HepG2 (cell line): ENCODE measurements at regions not wholly inside any gene's neighbourhood (a gene's known extent, or its start where the extent isn't known, plus 50 kb on each side); places are given as distances from the start of the nearest gene placed in this dataset.
A peak's percentile ranks its signal among the peaks of the same experiment; 100 is the strongest.

Experiments
- ATAC-seq: fragments of 200-7000 bp; cut with Tn5 transposase; 3 replicates; pipeline ENCODE4 v1.9.1; 2020; ENCODE audit warnings: mild to moderate bottlenecking, moderate library complexity
- BruUV-seq: library from RNA; stranded (reverse); fragments of 400-500 nt; replicated peaks from 2 replicates; lab custom pipeline; 2021; lab: Mats Ljungman, UMichigan
- CTCF ChIA-PET: fragments of 300-600 bp; formaldehyde crosslinking; extraction: SDS; loops from one replicate; lab custom pipeline; 2021; ENCODE audit warnings: low total read pairs, inconsistent platforms, low intra/inter-chr PET ratio; lab: Yijun Ruan, JAX
- POLR2A ChIA-PET: fragments of 350-600 bp; sonication (Branson Sonifier 250); formaldehyde crosslinking; loops from one replicate; lab custom pipeline; 2020; ENCODE audit warnings: antibody characterized with exemption, inconsistent platforms; lab: Yijun Ruan, JAX
- DNase-seq: peaks from one replicate; pipeline ENCODE4 v3.0.0-alpha.2; 2015; ENCODE audit warnings: low spot score
- FAIRE-seq: peaks from 3 replicates; lab custom pipeline; 2011; peaks lifted over from hg19 to GRCh38; lab: Jason Lieb, UNC
- H2AFZ ChIP-seq: one replicate; pipeline ENCODE4 v1.6.1; 2011; ENCODE audit warnings: low read length, inconsistent platforms
- H3K27ac ChIP-seq: fragments of 300-600 bp; 3 replicates; pipeline ENCODE4 v1.8.0; 2011; ENCODE audit warnings: mixed run types, mild to moderate bottlenecking, mixed read lengths, low read length, inconsistent platforms; ENCODE audit not compliant: insufficient read depth; ENCODE audit errors: extremely low read length
- H3K27me3 ChIP-seq, 2 experiments: fragments of 200-600 bp in 1 of 2; 2 replicates in 1 of 2; 3 replicates in 1 of 2; pipeline versions ENCODE4 v1.6.0 to v1.8.0; 2011; ENCODE audit warnings: low read length in 2 of 2, mild to moderate bottlenecking in 2 of 2, moderate library complexity in 2 of 2, inconsistent platforms in 1 of 2; ENCODE audit not compliant: insufficient read depth in 2 of 2, control insufficient read depth in 1 of 2
- H3K36me3 ChIP-seq, 2 experiments: fragments of 200-600 bp in 1 of 2; replicated peaks in 1 of 2; 2 replicates in 1 of 2; 3 replicates in 1 of 2; pipeline versions ENCODE4 v1.5.1 to v1.8.0; 2011; ENCODE audit warnings: low read length in 2 of 2, inconsistent platforms in 1 of 2; ENCODE audit not compliant: insufficient read depth in 2 of 2, control insufficient read depth in 1 of 2
- H3K4me1 ChIP-seq: 2 replicates; pipeline ENCODE4 v1.5.1; 2012; ENCODE audit warnings: low read length, inconsistent platforms; ENCODE audit not compliant: insufficient read depth
- H3K4me2 ChIP-seq: 2 replicates; pipeline ENCODE4 v1.6.0; 2011; ENCODE audit warnings: low read depth, low read length, inconsistent platforms
- H3K4me3 ChIP-seq, 3 experiments: fragments of 200-600 bp in 1 of 3; sonication (generic), shearing (Covaris generic) in 1 of 3; replicated peaks in 1 of 3; 2 replicates each; pipeline ENCODE4 v1.5.1; 2011 to 2016; ENCODE audit warnings: low read length in 3 of 3, inconsistent platforms in 2 of 3, low read depth in 2 of 3, mild to moderate bottlenecking in 2 of 3, control low read depth in 1 of 3, mixed read lengths in 1 of 3; ENCODE audit not compliant: insufficient read depth in 1 of 3
- H3K79me2 ChIP-seq: one replicate; pipeline ENCODE4 v1.6.1; 2011; ENCODE audit warnings: low read length, inconsistent platforms; ENCODE audit not compliant: insufficient read depth
- H3K9ac ChIP-seq: 2 replicates; pipeline ENCODE4 v1.6.0; 2011; ENCODE audit warnings: mild to moderate bottlenecking, low read depth, low read length, inconsistent platforms; ENCODE audit not compliant: insufficient read depth
- H3K9me3 ChIP-seq: 2 replicates; pipeline ENCODE4 v1.5.1; 2012; ENCODE audit warnings: mild to moderate bottlenecking, low read length
- H4K20me1 ChIP-seq: 2 replicates; pipeline ENCODE4 v1.6.0; 2011; ENCODE audit warnings: inconsistent platforms, mild to moderate bottlenecking, low read length, moderate library complexity; ENCODE audit not compliant: insufficient read depth
- ESRRA ChIP-seq: sonication (generic); formaldehyde crosslinking; IDR thresholded peaks from 2 replicates; pipeline ENCODE4 v1.5.1; 2020; ENCODE audit warnings: mild to moderate bottlenecking, low read depth, missing genetic modification reagents
- IRF2 ChIP-seq: IDR thresholded peaks from 2 replicates; pipeline ENCODE4 v1.6.1; 2018; ENCODE audit warnings: missing genetic modification reagents, missing compliant biosample characterization
- NCOA2 ChIP-seq: sonication (generic); formaldehyde crosslinking; IDR thresholded peaks from 2 replicates; pipeline ENCODE4 v1.8.0; 2022; ENCODE audit warnings: inconsistent platforms
- NFKB2 ChIP-seq: sonication (generic); formaldehyde crosslinking; IDR thresholded peaks from 2 replicates; pipeline ENCODE4 v1.4.0; 2020; ENCODE audit warnings: missing genetic modification reagents, borderline replicate concordance
- NR2F6 ChIP-seq, 2 experiments: IDR thresholded peaks; 2 replicates each; pipeline ENCODE4 v1.6.1; 2016; ENCODE audit warnings: antibody characterized with exemption in 1 of 2, mild to moderate bottlenecking in 1 of 2
- PAX8 ChIP-seq: sonication (generic); formaldehyde crosslinking; IDR thresholded peaks from 2 replicates; pipeline ENCODE4 v1.8.0; 2022; ENCODE audit warnings: mild to moderate bottlenecking, missing genetic modification reagents, borderline replicate concordance
- PHB2 ChIP-seq: fragments of 450-650 bp; IDR thresholded peaks from 2 replicates; pipeline ENCODE4 v1.6.1; 2018; ENCODE audit not compliant: partially characterized antibody
- SALL1 ChIP-seq: sonication (generic); formaldehyde crosslinking; IDR thresholded peaks from 2 replicates; pipeline ENCODE4 v1.8.0; 2022; ENCODE audit warnings: mild to moderate bottlenecking, missing genetic modification reagents
- SOX13 ChIP-seq, 3 experiments: fragments of 450-650 bp in 1 of 3; sonication (generic) in 1 of 3; formaldehyde crosslinking in 1 of 3; IDR thresholded peaks in 2 of 3; conservative IDR thresholded peaks in 1 of 3; 2 replicates each; pipeline versions ENCODE4 v1.5.0 to v1.6.1; 2016 to 2020; ENCODE audit warnings: antibody characterized with exemption in 1 of 3, mild to moderate bottlenecking in 1 of 3, missing compliant biosample characterization in 1 of 3, missing genetic modification reagents in 1 of 3, moderate library complexity in 1 of 3
- ZFP36L2 ChIP-seq: sonication (generic); formaldehyde crosslinking; IDR thresholded peaks from 2 replicates; pipeline ENCODE4 v1.4.0; 2020; ENCODE audit warnings: missing genetic modification reagents
- ZNF260 ChIP-seq: sonication (generic); formaldehyde crosslinking; IDR thresholded peaks from 2 replicates; pipeline ENCODE4 v1.4.0; 2020; ENCODE audit warnings: missing genetic modification reagents, low read depth, mild to moderate bottlenecking, borderline replicate concordance
- ZNF3 ChIP-seq: IDR thresholded peaks from 2 replicates; pipeline ENCODE4 v1.7.0; 2017; ENCODE audit warnings: inconsistent platforms
- ZNF335 ChIP-seq: sonication (generic); formaldehyde crosslinking; IDR thresholded peaks from 2 replicates; pipeline ENCODE4 v1.4.0; 2020; ENCODE audit warnings: missing genetic modification reagents
- ZNF343 ChIP-seq: sonication (generic); formaldehyde crosslinking; IDR thresholded peaks from 2 replicates; pipeline ENCODE4 v1.4.0; 2020; ENCODE audit warnings: mild to moderate bottlenecking, missing genetic modification reagents
- ZNF460 ChIP-seq: sonication (generic); formaldehyde crosslinking; IDR thresholded peaks from 2 replicates; pipeline ENCODE4 v1.5.1; 2020; ENCODE audit warnings: missing genetic modification reagents, mild to moderate bottlenecking, borderline replicate concordance
- ZNF549 ChIP-seq: sonication (generic); formaldehyde crosslinking; IDR thresholded peaks from 2 replicates; pipeline ENCODE4 v1.5.0; 2020; ENCODE audit warnings: missing genetic modification reagents
- ZNF556 ChIP-seq: sonication (generic); formaldehyde crosslinking; IDR thresholded peaks from 2 replicates; pipeline ENCODE4 v1.4.0; 2020; ENCODE audit warnings: mild to moderate bottlenecking, missing genetic modification reagents, borderline replicate concordance
- ZSCAN22 ChIP-seq: sonication (generic); formaldehyde crosslinking; IDR thresholded peaks from 2 replicates; pipeline ENCODE4 v1.4.0; 2020; ENCODE audit warnings: mild to moderate bottlenecking, missing genetic modification reagents
- ZSCAN29 ChIP-seq: sonication (generic); formaldehyde crosslinking; conservative IDR thresholded peaks from 2 replicates; pipeline ENCODE4 v1.4.0; 2020; ENCODE audit warnings: mild to moderate bottlenecking, missing genetic modification reagents
- ZXDC ChIP-seq: sonication (generic); formaldehyde crosslinking; IDR thresholded peaks from 2 replicates; pipeline ENCODE4 v1.5.0; 2020; ENCODE audit warnings: mild to moderate bottlenecking, missing genetic modification reagents
- WGBS: methylation state at CpG from one replicate; pipeline ENCODE4 v1.1.6; 2017; ENCODE audit warnings: low lambda C conversion rate; 5-methylcytosine and 5-hydroxymethylcytosine counted together
- in situ Hi-C: cut with HindIII; loops from 2 replicates; pipeline ENCODE4 v1.10.0; 2017; ENCODE audit warnings: low pct_unique_long_range_greater_than_20kb; ENCODE audit not compliant: extremely low pct_ligation_motif_present
- intact Hi-C: fragments of 100-400 bp; cut with micrococcal nuclease; formaldehyde crosslinking; loops from one replicate; pipeline ENCODE4 v1.10.0; 2022; ENCODE audit not compliant: unreplicated experiment
- TF ChIP-seq, protein P1 (sequence below): sonication (generic); formaldehyde crosslinking; IDR thresholded peaks from 2 replicates; pipeline ENCODE4 v1.4.0; 2020; ENCODE audit warnings: mild to moderate bottlenecking, low read depth, missing genetic modification reagents
- TF ChIP-seq, protein P2 (sequence below): IDR thresholded peaks from 2 replicates; pipeline ENCODE4 v1.6.1; 2016; ENCODE audit warnings: mild to moderate bottlenecking

DNA sequence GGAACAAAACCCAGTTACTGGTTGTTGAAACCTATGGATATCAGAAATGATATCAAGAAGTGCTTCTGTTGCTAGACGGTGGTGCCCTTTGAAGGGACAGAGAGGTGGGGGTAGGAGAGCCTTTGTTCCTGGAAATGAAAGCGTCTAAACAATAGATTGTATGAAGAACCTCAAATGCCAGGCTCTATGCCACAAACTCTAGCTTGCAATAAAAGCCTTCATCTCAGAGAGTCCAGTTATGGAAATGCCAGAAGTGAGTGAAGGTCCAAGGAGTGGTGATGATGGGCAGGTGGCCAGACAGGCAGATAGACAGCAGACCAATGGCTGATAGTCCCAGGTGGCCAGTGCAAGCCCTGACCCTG is 414.1 kb upstream of the PROX1 start:
- Histone ChIP-seq H3K36me3 (no peaks in the 10 kb centered on the region), H2AFZ (no peak overlapping the region), H3K4me1 (peaks cover 69% of the 10 kb centered on the region), H3K9ac (peak overlapping the region; percentile 52), H3K4me3 (no peak overlapping the region), H4K20me1 (no peaks in the 10 kb centered on the region), H3K4me2 (peak overlapping the region; percentile 39), H3K27me3 (no peaks in the 10 kb centered on the region), H3K79me2 (no peaks in the 10 kb centered on the region), H3K27ac (peak overlapping the region; percentile 90), H3K9me3 (peaks cover 9% of the 10 kb centered on the region; the same call in 1 of the 2 replicates)
- ChIA-PET POLR2A (interaction anchor here (1.1 to 2.8 kb wide), 4 partner anchors 17 to 550 kb away, joined by 3 to 13 read pairs (median 4); no protein-coding TSS in a partner anchor), CTCF (no interaction called here)
- FAIRE-seq (no peak), DNase-seq (peak; percentile 15), ATAC-seq (no peak)
- intact Hi-C loops (no loop called here), in situ Hi-C loops (no loop called here)
- WGBS: 44% methylated on average over 2 of the region's 2 CpGs
- no TSS peak for BruUV-seq
- no peak for TF ChIP-seq IRF2 (CRISPR knock-in tag)
- no peak for TF ChIP-seq NFKB2
- TF ChIP-seq ZSCAN22 (CRISPR knock-in tag): no peak
- TF ChIP-seq, protein P1, sequence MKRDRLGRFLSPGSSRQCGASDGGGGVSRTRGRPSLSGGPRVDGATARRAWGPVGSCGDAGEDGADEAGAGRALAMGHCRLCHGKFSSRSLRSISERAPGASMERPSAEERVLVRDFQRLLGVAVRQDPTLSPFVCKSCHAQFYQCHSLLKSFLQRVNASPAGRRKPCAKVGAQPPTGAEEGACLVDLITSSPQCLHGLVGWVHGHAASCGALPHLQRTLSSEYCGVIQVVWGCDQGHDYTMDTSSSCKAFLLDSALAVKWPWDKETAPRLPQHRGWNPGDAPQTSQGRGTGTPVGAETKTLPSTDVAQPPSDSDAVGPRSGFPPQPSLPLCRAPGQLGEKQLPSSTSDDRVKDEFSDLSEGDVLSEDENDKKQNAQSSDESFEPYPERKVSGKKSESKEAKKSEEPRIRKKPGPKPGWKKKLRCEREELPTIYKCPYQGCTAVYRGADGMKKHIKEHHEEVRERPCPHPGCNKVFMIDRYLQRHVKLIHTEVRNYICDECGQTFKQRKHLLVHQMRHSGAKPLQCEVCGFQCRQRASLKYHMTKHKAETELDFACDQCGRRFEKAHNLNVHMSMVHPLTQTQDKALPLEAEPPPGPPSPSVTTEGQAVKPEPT (CRISPR knock-in tag): no peak
- no peak for TF ChIP-seq ZNF335
- no peak for TF ChIP-seq NR2F6 (IDR thresholded peaks at IDR 0.05)
- TF ChIP-seq NR2F6 (CRISPR knock-in tag; IDR thresholded peaks at IDR 0.05): no peak
- no peak for TF ChIP-seq ESRRA (CRISPR knock-in tag)
- TF ChIP-seq PAX8 (CRISPR knock-in tag): no peak
- TF ChIP-seq ZFP36L2 (CRISPR knock-in tag): no peak
- TF ChIP-seq SALL1 (CRISPR knock-in tag): peak; percentile 26; the same call in 1 of the 2 replicates
- no peak for TF ChIP-seq ZNF460
- TF ChIP-seq ZNF343 (CRISPR knock-in tag): no peak
- no peak for TF ChIP-seq PHB2
- TF ChIP-seq ZXDC: no peak
- TF ChIP-seq ZNF556 (CRISPR knock-in tag): no peak
- TF ChIP-seq ZNF3: no peak
- no peak for TF ChIP-seq ZSCAN29 (CRISPR knock-in tag)
- no peak for TF ChIP-seq ZNF549
- TF ChIP-seq NCOA2 (CRISPR knock-in tag): no peak
- no peak for TF ChIP-seq SOX13 (IDR thresholded peaks at IDR 0.05)
- 0 out of 4 replicates have a peak, but pooled peaks of 1 of the 2 experiments have one; percentile 4 for TF ChIP-seq SOX13 (CRISPR knock-in tag; conservative IDR thresholded peaks at IDR 0.05 in 1 of 2, IDR thresholded peaks at IDR 0.05 in 1 of 2)
- TF ChIP-seq ZNF260: no peak
- TF ChIP-seq, protein P2, sequence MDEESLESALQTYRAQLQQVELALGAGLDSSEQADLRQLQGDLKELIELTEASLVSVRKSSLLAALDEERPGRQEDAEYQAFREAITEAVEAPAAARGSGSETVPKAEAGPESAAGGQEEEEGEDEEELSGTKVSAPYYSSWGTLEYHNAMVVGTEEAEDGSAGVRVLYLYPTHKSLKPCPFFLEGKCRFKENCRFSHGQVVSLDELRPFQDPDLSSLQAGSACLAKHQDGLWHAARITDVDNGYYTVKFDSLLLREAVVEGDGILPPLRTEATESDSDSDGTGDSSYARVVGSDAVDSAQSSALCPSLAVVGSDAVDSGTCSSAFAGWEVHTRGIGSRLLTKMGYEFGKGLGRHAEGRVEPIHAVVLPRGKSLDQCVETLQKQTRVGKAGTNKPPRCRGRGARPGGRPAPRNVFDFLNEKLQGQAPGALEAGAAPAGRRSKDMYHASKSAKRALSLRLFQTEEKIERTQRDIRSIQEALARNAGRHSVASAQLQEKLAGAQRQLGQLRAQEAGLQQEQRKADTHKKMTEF (CRISPR knock-in tag): no peak
